ENCODE measurements at regions not wholly inside any gene's neighbourhood (a gene's known extent, or its start where the extent isn't known, plus 50 kb on each side); places are given as distances from the start of the nearest gene placed in this dataset.
A peak's percentile ranks its signal among the peaks of the same experiment; 100 is the strongest.
"Not testable (repeated sequence)": the region's sequence is repeated elsewhere in the genome, so short reads cannot be mapped to it uniquely, and the experiment has no call there.

DNA sequence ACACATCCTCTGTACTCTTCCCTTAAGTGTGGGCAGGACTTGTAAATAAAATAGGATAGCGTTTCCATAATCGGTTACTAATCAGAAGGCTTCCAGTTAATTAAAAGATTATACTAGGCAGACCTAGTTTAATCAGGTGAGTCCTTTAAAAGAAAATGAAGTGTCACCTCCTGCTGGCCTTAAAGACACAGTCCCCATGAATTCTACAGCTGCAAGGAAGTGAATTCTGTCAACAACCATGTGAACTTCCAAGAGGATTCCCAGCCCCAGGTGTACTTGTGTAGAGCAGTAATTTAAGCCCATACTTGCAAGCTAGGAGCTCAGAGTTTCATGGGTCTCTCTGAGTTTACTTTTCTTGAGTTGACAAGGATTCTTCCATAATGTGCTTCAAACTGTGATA lies 918.3 kb downstream of the DTWD2 start:
- no peak for DNase-seq

GRCh38 chr5:118069452-118069851 lies 918.9 kb downstream of the DTWD2 start:
- no peak for DNase-seq

DNA sequence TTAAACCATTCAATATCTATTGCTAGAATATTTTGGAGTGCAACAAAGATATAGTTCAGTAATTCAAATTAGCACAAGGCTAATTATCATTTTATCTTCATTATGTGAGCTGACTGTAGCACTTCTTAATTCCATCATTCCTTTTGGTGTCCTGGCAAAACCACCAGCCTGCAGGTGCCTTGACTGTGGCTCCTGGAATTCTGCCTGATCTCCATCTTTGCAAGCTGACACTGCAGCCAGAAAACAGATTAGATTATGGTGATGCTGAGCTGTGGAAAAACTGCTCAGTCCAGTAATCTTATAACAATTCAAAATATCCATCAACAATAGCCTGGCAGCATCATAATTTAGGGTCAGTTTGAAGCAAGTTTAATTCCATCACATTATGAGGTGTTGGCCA lies 919.5 kb downstream of the DTWD2 start:
- no peak for DNase-seq

DNA sequence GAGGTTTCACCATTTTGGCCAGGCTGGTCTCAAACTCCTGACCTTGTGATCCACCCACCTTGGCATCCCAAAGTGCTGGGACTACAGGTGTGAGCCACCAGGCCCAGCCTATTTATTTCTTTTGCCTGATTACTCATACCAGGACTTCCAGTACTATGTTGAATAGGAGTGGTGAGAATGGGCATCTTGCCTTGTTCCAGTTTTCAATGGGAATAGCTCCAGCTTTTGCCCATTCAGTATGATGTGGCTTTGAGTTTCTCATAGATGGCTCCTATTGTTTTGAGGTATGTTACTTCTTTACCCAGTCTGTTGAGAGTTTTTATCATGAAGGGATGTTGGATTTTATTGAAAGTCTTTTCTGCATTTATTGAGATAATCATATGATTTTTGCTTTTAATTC lies 924.5 kb downstream of the DTWD2 start:
- not testable (repeated sequence) for DNase-seq

DNA sequence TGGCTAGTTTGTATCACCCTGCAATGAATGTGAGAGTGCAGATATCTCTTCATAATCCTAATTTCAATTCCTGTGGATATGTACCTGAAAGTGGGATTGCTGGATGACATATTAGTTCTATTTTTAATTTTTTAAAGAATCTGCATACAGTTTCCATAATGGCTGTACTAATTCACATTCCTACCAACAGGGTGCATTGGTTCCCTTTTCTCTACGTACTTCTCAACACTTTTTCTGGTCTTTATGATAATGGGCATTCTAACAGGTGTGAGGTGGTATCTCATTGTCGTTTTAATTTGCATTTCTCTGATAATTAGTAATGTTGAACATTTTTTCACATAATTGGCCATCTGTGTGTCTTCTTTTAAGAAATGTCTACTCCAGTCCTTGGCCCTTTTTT lies 927.5 kb downstream of the DTWD2 start:
- no peak for DNase-seq

GRCh38 chr5:118052503-118052902 lies 935.8 kb downstream of the DTWD2 start:
- DNase-seq = no peak

DNA sequence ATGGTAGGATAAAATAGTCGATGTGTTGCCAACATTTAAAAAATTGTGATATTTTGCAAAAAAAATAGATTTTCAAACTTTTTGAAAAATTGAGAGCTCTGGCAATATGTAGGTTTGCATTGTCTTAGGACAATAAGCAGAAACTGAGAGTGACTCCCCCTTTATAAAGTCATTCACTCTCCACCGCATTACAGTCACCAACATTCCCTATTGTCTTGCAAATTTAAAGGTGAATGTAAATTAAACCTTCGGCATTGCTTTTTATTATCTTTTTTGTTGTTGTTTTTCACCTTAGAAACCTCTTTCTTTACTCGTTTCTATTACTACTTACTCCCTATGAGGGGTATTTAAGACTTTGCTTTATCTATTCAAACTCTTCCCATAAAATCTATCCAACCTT lies 944.2 kb downstream of the DTWD2 start:
- no peak for DNase-seq

DNA sequence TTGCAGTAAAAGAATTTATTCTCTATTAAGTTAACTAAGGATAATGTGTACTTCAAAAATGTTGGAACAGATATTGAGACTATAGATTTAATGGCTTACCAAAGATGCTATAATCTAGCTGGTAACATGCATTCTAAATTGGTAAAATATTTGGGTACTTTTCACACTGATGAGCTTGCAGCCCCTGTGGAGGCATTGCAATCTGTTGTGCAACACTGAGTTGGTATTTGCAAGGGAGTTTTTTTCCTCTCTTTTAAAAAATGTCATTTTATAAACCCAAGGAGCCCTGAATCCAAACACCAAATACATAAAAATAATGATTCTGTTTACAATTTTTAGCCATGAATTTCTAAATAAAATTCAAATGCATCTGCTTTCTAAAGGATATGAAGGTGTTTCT lies 944.8 kb downstream of the DTWD2 start:
- no peak for DNase-seq

DNA sequence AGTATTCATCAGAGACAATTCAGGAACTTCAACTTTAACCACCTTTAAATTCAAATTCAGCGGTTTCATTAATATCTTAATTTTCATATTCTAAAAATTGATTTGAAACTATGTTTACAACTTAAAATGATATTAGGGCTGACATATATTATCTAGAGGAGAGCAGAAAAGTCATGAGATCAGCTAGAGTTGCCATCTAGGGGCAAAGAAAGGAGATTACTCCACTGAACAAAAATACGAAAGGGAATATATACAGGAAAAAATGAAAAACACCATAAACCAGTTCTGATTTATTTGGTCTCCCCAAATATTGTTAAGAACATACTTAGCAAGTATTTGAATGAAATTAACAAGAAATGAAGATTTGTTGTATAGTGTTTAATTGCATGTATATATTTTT lies 946.3 kb downstream of the DTWD2 start:
- DNase-seq = no peak

- DNase-seq = no peak
Measured at GRCh38 chr5:118040496-118040895, 947.9 kb downstream of the DTWD2 start.

DNA sequence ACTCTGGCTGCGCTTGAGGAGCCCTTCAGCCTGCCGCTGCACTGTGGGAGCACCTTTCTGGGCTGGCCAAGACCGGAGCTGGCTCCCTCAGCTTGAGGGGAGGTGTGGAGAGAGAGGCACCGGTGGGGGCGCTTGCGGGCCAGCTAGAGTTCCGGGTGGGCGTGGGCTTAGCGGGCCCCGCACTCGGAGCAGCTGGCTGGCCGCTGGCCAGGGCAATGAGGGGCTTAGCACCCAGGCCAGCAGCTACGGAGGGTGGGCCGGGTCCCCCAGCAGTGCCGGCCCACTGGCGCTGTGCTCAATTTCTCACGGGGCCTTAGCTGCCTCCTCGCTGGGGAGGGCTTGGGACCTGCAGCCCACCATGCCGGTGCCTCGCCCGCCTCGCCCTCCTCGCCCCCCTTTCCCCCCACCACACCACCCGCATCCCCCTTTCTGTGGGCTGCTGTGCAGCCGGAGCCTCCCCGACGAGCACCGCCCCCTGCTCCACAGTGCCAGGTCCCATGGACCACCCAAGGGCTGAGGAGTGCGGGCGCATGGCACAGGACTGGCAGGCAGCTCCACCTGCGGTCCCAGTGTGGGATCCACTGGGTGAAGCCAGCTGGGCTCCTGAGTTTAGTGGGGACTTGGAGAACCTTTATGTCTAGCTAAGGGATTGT lies 954.5 kb downstream of the DTWD2 start:
- no peak for DNase-seq

GRCh38 chr5:118029807-118030206 lies 958.5 kb downstream of the DTWD2 start:
- no peak for DNase-seq

- no peak for DNase-seq
Measured at GRCh38 chr5:118022062-118022461, 966.3 kb downstream of the DTWD2 start.

GRCh38 chr5:118017536-118017935 lies 970.8 kb downstream of the DTWD2 start:
- DNase-seq = peak in 4 of 58 donors; percentile 2 to 67 (median 20)

- DNase-seq = no peak
Measured at GRCh38 chr5:118016396-118016795, 972.0 kb downstream of the DTWD2 start.

- no peak for DNase-seq
Measured at GRCh38 chr5:118015511-118015910, 972.8 kb downstream of the DTWD2 start.

DNA sequence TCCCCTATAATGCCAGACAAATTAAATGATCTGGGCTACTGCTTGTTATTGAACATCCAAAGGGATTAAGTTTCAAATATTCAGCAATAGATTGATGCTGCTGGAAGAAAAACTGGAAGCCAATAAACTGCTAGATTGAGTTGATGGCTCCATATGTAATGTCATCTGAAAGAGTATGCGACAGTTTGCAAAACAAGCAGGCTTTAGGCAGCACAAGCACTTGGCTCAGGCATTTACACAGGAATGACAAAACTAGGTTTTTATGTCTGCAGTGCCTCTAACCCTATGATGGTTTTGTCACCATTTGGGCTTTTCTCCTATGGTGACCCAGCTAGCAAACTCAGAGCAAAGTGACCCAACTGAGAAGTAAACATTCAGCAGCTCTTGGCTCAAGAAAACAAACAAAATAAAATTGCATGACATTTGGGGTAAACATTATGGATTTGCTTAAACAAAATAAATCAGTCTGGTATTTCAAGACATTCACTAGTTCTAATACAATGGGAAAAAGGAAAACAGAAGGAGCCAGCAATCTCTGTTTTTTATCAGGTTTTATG lies 978.5 kb downstream of the DTWD2 start:
- DNase-seq = no peak

DNA sequence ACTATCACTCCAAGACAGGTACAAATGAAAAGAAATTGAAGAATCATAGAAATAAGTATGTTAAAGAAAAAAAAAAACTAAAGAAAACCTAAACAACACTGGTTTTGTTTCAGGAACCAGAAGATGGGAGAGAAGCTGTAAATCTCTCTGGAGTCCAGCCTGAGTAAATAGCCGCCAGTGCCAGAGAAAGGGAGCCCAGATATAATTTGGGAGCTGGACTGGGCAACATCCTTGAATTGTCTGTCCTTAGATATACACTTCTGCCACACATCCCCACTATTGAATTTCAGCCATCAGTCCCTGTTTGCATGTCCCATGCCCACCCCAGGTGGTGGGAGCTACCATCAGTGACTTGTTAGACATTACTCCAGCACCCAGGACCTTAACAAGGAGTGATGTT lies 979.6 kb downstream of the DTWD2 start:
- DNase-seq = no peak

DNA sequence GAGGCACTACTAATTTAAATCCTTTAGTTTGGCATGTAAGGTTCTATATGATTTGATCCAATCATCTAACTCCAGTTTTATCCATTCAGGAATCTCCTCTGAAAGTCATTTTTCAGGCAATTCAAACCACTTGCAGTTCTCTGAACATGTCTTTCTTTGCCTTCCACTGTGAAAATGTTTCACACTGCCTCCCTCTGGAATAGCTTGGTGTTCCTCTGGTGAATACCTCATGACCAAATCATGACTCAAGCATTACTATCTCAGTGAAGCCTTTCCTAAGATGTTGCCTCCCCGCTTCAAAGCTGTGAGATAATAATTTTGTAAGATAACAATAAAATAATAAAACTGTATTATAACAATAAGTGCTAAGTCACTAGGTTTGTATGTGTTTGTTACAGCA lies 981.1 kb downstream of the DTWD2 start:
- no peak for DNase-seq

DNA sequence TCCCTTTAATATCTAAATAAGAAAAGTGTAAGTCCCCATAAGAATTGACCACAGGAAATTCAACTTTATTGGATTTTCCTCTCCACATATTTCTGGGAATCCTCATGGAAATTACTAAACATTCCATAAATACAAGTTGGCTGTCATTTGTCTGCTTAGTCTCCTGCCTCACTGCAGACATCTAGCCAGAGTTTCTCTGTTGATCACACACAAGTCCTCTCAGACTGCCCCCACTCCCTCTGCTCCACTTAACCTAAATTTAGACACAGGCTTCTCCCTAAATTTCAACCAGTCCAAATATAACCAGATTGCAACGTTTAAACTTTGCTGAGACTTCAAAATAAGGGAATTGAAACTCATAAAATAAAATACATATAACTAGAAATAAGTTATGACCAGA lies 982.1 kb downstream of the DTWD2 start:
- DNase-seq = peak in 1 of 58 donors; percentile 2

- no peak for DNase-seq
Measured at GRCh38 chr5:117999939-118000549, 988.3 kb downstream of the DTWD2 start.

DNA sequence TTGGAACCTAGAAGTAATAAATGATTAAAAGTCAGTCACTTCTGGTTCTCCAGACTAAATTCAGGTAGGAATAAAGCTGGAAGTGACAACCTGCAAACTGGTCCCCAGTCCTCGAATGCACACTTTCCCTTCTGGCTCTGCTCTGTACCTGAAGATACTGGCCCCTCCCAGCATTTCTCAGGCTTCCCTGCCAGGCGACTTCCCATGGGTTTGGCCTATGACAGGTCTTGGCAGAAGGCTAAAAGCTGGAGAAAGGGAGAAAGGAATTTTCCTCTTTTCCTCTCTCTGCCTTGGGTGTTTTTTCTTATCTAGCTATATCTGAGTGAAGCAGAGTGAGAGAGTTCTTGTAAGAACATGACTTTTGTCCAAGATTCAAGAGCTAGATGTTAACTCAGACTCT lies 1005.7 kb downstream of the DTWD2 start:
- DNase-seq = no peak

- no peak for DNase-seq
Measured at GRCh38 chr5:117973785-117974184, 1014.6 kb downstream of the DTWD2 start.
